Activated naive CD4-positive, alpha-beta T cell (primary cell): ENCODE measurements at regions not wholly inside any gene's neighbourhood (a gene's known extent, or its start where the extent isn't known, plus 50 kb on each side); places are given as distances from the start of the nearest gene placed in this dataset.

Experiments
- DNase-seq, 4 experiments: peaks; one replicate each; lab custom pipeline; 2025; lab: John Stamatoyannopoulos, UW

- peak in 1 of 4 experiments; percentile 19 for DNase-seq
Observed at GRCh38 chr3:43180027-43180426, 74.1 kb upstream of the POMGNT2 start.

DNA sequence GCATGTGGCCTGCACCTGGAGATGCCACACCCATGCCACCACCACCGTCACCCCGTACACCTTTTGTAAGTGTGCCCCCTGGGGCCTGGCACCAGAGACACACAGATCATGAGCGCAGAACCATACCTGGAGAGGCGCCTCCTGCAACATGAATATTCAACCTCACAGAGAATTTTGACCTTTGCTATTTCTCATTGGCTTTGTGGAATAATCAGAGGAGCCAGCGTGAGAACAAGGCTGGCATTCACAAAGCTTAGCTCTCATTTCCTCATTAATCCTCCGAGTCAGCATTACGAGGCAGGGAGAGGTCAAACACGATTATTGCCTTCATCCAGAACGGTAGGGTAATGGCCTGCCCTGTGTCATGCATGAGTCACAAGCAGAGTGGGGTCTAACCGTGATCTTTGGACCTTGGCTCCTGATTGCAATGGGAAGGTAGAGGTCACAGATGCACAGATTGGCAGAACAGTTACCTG is 73.0 kb upstream of the POMGNT2 start:
- DNase-seq, result no peak

- no peak for DNase-seq
Observed at GRCh38 chr3:43177085-43177484, 71.2 kb upstream of the POMGNT2 start.

DNA sequence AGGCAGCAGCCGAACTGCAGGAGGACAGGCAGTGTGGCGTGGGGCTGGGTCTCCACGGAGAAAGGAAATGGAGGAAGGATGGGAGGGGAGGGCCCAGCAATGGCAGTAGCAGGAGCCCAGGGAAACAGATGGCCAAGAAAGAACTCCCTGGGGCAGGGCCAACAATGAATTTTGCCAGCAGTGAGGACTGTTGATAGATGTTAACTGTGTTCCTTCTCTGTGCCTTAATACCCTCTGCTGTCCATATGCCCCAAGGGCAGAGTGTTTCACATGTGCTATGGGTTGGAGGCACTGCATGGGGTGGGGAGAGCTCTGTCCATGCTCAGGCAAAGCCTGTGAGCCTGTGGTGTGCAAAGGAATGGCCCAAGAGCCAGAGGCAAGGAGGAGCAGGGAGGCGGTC is 70.8 kb upstream of the POMGNT2 start:
- no peak for DNase-seq

- no peak for DNase-seq
Observed at GRCh38 chr3:43175541-43175940, 69.7 kb upstream of the POMGNT2 start.

DNA sequence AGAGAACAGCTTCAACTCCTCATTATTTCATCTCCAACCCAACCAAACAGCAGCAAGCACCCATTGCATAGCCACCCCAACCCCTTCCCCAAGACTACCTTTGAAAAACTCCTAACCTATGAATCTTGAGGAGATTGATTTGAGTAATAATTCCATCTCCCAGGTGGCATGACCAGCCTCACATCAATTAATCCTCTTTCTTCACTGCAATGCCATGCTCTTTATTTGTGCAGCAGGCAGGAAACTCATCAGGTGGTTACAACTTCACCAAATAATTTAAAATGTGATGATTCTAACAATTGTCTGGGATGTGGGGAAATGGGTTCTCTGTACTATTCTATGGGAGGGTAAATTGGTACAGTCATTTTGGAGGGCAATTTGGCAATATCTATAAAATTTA is 68.1 kb upstream of the POMGNT2 start:
- DNase-seq, result no peak

DNA sequence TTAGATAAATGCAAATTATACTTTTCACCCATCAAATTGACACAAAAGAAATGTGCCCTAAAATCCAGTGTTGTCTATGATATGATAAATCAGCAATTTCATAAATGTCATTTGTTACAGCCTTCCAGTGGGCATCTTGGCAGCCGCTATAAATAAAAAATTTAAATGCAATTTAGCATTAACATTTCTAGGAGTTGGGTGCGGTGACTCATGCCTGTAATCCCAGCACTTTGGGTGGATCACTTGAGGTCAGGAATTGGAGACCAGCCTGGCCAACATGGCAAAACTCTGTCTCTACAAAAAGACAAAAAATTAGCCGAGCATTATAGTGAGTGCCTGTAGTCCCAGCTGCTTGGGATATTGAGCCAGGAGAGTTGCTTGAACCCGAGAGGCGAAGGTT is 65.9 kb upstream of the POMGNT2 start:
- no peak for DNase-seq

DNA sequence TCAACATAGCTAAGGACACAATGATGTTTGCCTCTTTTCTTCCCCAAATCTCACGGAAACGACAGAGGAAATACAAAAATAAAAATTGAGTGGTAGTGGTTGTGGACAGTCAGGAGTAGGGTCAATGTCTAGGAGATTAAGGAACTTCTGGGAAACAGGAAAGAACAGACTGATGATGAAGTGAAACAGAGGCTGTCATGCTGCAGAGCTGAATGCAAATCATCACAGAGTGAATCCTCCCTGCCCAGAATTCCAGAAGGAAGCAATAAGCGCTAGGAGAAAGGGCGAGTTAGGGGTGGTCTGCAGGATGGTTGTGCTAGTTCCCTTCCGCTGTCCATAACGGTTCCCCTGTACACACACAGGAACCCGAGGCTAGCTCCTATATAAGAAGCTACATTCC is 64.7 kb upstream of the POMGNT2 start:
- no peak for DNase-seq

DNA sequence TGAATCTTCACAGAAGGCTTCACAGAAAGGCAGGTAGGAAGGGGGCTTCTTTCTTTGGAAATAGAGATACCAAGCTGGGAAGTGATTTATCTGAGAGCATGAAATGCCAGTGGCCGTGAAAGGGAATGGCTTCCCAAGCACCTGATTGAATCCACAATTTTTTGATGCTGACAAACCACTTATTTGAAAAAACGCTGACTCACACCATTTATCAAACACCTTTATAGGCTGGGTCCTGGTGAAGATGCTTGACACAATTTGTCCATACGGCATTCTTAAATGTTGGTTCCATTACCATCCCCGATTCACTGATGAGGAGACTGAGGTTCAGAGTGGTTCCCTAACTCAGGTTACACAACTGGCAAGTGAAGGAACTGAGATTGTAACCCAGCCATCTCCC is 64.1 kb upstream of the POMGNT2 start:
- DNase-seq, result no peak

- DNase-seq, result no peak
Observed at GRCh38 chr3:43166406-43166805, 60.5 kb upstream of the POMGNT2 start.

DNA sequence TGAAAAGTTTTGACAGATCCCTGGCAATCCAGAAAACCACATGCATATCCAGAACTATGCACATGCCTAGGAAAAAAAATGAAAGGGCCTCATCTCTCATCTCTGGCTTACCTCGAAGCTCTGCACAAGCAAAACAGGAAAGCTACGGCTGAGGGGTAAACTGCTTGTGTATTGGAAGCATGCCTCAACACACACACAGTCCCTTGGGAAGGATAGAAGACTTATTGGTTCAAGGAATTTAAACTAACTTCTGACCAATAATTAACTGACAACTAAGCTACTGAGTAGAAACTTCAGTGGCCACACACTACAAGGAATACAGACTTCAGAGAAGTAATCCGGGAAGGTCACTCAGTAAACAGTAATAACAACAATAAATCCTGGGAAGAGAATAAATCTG is 59.9 kb upstream of the POMGNT2 start:
- no peak for DNase-seq

DNA sequence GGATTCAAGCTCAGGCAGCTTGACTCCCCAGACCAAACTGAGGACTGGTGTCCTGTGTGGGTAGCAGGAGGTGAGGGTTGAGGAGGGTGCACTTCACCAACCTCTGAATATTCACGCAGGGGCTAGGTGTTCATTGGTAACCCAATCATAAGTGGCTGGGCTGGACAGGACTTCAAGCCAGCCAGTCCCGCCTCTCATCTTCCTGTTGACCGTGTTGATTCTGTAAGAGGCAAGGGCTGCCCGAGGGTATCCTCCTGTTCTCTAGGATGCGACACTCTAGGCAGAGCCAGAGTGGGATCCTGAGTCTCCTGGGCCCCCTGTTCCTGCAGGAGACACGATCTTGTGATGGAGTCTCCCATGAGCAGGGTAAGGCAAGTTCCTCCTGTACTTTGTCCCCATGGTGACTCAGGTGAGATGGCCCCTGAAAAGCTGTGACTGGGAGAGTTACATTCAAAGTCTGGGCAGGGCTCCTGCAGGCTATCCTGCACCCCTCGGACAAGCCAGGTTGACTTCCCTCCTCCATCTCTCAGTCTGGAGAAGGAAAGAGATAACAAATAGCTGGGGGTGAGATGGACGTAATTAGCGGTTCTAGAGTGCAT is 58.1 kb upstream of the POMGNT2 start:
- DNase-seq, result no peak

DNA sequence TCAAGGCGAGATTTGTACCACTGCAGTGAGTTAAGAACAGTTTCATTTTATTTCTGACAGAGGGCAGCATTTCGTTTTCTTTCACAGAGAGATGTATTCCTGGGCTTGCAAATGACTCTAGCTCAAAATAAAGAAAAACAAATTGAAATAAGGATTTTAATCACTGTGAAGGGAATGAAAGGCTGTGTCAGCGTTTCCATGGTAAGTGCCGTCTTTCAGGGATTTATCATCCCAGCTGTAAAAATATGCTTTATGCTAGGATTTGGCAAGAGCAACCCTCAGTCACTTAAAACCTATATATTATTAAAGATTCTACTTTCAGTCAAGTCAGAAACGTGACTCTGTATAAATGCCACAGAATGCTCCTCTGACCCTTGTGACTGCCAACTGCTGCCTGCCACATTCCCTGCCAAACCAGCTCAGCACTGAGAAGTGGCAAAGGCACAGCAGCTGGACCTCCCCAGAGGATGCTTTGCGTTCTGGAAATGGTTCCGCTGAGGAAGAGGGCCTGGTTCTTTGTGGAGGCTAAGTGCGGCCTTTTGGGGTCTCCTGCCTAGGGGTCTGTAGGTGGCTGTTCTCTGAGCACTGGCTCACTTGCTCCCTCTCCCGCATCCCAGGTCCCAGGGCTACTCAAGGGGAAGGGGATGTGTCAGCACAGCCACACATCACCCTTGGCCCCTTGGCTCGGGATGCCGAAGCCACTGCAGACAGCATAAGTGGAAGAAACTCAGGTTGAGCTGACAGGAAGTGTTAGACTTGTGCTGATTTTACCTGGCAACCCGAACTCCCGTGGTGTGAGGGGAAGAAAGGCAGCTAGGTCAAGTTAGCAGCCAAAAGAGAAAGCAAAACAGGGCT is 56.6 kb upstream of the POMGNT2 start:
- peak in 2 of 4 experiments; percentile 38 to 39 for DNase-seq

DNA sequence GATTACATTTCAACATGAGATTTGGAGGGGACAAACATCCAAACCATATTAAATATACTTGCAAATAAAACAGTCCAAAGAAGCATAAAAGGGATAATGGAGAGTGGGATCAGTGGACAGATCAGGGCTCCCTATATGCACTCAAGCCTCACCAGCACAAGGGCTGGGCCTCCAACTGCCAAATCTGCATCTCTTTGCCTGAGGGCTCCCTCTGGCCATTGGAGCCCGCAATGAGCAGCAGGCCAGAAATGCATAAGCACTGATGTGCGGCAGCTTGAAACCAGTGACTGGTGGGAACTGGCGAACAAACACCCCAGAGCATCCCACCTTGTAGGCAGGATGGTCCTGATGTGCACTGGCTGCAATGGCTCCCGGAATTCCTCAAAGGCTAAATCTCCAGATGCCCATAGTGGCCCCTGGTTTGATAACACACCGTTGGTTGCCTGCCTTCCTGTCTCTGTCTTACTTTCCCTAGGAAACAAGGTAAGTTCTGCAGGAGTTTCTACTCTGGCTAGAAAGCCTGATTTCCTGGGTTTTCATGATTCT is 55.9 kb upstream of the POMGNT2 start:
- DNase-seq, result no peak

DNA sequence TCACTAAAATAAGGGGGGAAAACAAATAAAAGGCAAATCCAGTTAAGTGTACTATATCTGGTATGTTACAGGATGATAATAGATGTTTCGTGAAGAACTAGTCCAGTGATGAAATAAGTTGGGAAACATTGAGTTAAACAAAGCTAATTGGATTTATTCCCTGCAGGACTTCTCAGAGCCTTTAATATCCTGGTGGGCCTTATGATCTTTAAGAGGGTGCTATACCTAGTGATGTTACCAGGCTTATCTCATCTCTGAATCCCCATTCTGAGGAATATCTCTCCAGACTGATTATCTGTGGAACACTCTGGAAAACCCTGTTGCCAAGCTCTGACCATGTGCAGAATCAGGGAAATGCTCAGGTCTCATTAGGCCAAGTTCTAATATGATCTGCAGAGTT is 54.8 kb upstream of the POMGNT2 start:
- no peak for DNase-seq

GRCh38 chr3:43159876-43160255 is 54.0 kb upstream of the POMGNT2 start:
- DNase-seq, result no peak

DNA sequence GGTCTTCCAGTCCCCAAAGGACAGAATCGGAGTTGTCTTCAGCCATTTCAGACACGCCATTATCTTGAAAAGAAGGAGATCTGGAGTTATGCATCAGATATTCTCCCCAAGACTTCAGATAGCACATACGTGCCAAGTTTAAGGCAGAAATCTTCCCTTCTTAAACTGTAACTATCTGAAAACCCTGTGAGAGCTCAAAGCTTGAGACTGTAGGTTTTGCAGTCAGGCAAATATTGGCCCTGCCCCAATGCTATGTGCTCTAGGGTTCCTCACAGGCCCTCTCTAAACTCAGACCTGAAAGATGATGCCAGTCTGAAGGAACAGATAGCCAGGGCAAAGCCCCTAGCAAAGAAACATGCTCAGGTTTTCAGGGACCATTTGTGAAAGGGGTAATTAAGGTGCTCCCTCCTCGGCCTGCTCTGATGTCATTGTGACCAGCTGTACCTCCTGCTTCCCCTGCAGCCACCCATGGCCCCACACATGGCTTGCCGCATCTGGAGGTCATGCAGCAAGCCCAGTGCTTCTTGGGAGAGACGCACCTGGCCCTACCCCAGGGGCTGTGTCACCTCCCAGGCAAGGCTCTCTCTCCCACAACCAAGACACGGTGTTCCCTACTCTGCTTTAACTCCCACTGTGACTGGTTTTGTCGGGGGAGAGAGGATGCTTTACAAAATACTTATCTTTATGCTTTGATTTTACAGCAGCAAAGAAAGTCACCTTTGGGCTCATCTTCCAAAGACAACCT is 53.4 kb upstream of the POMGNT2 start:
- no peak for DNase-seq

- no peak for DNase-seq
Observed at GRCh38 chr3:43156812-43157455, 51.1 kb upstream of the POMGNT2 start.

- no peak for DNase-seq
Observed at GRCh38 chr3:43155464-43156121, 49.7 kb upstream of the POMGNT2 start.
